GM12878 (cell line): ENCODE measurements at regions not wholly inside any gene's neighbourhood (a gene's known extent, or its start where the extent isn't known, plus 50 kb on each side); places are given as distances from the start of the nearest gene placed in this dataset.
A peak's percentile ranks its signal among the peaks of the same experiment; 100 is the strongest.

Experiments
- ATF7 ChIP-seq: fragments of 450-650 bp; IDR thresholded peaks from 2 replicates; pipeline ENCODE4 v1.6.1; 2016; ENCODE audit warnings: low read depth, mild to moderate bottlenecking
- BCL3 ChIP-seq: IDR thresholded peaks from 2 replicates; pipeline ENCODE4 v1.6.1; 2011; ENCODE audit warnings: borderline replicate concordance, low read depth, mild to moderate bottlenecking, moderate library complexity, low read length; ENCODE audit not compliant: insufficient read depth, poor library complexity, severe bottlenecking
- CBX5 ChIP-seq: sonication (generic); IDR thresholded peaks from 2 replicates; pipeline ENCODE4 v1.6.1; 2016; ENCODE audit warnings: low read depth, moderate library complexity, mild to moderate bottlenecking, inconsistent platforms
- CREB1 ChIP-seq: IDR thresholded peaks from 2 replicates; pipeline ENCODE4 v1.6.1; 2012; ENCODE audit warnings: low read depth, mild to moderate bottlenecking, inconsistent platforms
- CREM ChIP-seq: IDR thresholded peaks from 2 replicates; pipeline ENCODE4 v1.6.1; 2014; ENCODE audit warnings: antibody characterized with exemption, low read depth
- ELK1 ChIP-seq: IDR thresholded peaks from 2 replicates; pipeline ENCODE4 v1.6.1; 2012; ENCODE audit warnings: low read depth, low read length, improper control_type of control experiment
- EP300 ChIP-seq, 2 experiments: fragments of 150-350 bp in 1 of 2; IDR thresholded peaks; 2 replicates each; pipeline ENCODE4 v1.6.1; 2011 to 2012; ENCODE audit warnings: low read depth in 2 of 2, low read length in 2 of 2, borderline replicate concordance in 1 of 2, improper control_type of control experiment in 1 of 2, inconsistent platforms in 1 of 2; ENCODE audit not compliant: control insufficient read depth in 1 of 2
- FOXM1 ChIP-seq: IDR thresholded peaks from 2 replicates; pipeline ENCODE4 v1.6.1; 2012; ENCODE audit warnings: low read depth, mild to moderate bottlenecking, inconsistent platforms, low read length, moderate library complexity
- IKZF1 ChIP-seq: fragments of 450-650 bp; conservative IDR thresholded peaks from 2 replicates; pipeline ENCODE4 v1.6.1; 2017; ENCODE audit warnings: antibody characterized with exemption, mild to moderate bottlenecking
- IKZF2 ChIP-seq, 2 experiments: fragments of 450-650 bp; IDR thresholded peaks; 2 replicates each; pipeline ENCODE4 v1.6.1; 2017; ENCODE audit warnings: mild to moderate bottlenecking in 2 of 2, moderate library complexity in 2 of 2
- IRF5 ChIP-seq: fragments of 450-650 bp; IDR thresholded peaks from 2 replicates; pipeline ENCODE4 v1.6.1; 2017; ENCODE audit warnings: borderline replicate concordance
- MEF2A ChIP-seq: IDR thresholded peaks from 2 replicates; pipeline ENCODE4 v1.6.1; 2011; ENCODE audit warnings: low read depth, mild to moderate bottlenecking, low read length, moderate library complexity; ENCODE audit not compliant: insufficient read depth
- MEF2B ChIP-seq: fragments of 450-650 bp; IDR thresholded peaks from 2 replicates; pipeline ENCODE4 v1.6.1; 2018; ENCODE audit warnings: mild to moderate bottlenecking, moderate library complexity; ENCODE audit not compliant: partially characterized antibody, poor library complexity, severe bottlenecking
- MTA2 ChIP-seq: fragments of 450-650 bp; IDR thresholded peaks from 2 replicates; pipeline ENCODE4 v1.6.1; 2016; ENCODE audit warnings: low read depth, mild to moderate bottlenecking, moderate library complexity
- PAX5 ChIP-seq: IDR thresholded peaks from 2 replicates; pipeline ENCODE4 v1.6.1; 2011; ENCODE audit warnings: low read depth, low read length, borderline replicate concordance
- RELB ChIP-seq: fragments of 450-650 bp; IDR thresholded peaks from 2 replicates; pipeline ENCODE4 v1.6.1; 2017; ENCODE audit warnings: low read depth, mild to moderate bottlenecking, moderate library complexity
- SMAD1 ChIP-seq: fragments of 450-650 bp; IDR thresholded peaks from 2 replicates; pipeline ENCODE4 v1.6.1; 2018; ENCODE audit warnings: mild to moderate bottlenecking, low read depth; ENCODE audit not compliant: partially characterized antibody
- SPI1 ChIP-seq: IDR thresholded peaks from 2 replicates; pipeline ENCODE4 v1.6.1; 2011; ENCODE audit warnings: low read depth, mild to moderate bottlenecking, low read length, moderate library complexity, borderline replicate concordance; ENCODE audit not compliant: insufficient read depth
- TBL1XR1 ChIP-seq: IDR thresholded peaks from 2 replicates; pipeline ENCODE4 v1.6.1; 2012; ENCODE audit warnings: low read depth, low read length, improper control_type of control experiment
- TCF7 ChIP-seq: IDR thresholded peaks from 2 replicates; pipeline ENCODE4 v1.6.1; 2014; ENCODE audit warnings: antibody characterized with exemption, borderline replicate concordance
- ZNF592 ChIP-seq: fragments of 450-650 bp; IDR thresholded peaks from 2 replicates; pipeline ENCODE4 v1.6.1; 2017; ENCODE audit warnings: mild to moderate bottlenecking, moderate library complexity

- TF ChIP-seq BCL3 (peak; percentile 57), EP300 (IDR thresholded peaks at IDR 0.05; ENCODE audit: borderline replicate concordance in 1 of 2, control insufficient read depth in 1 of 2, low read depth in 2 of 2, low read length in 2 of 2) (no peak), MEF2A (peak; percentile 96), MEF2B (peak; percentile 77), CREB1 (peak; percentile 46; the same call in 1 of the 2 replicates), PAX5 (no peak), ELK1 (no peak), IRF5 (no peak), FOXM1 (peak; percentile 80), SMAD1 (no peak), TBL1XR1 (no peak; the same call in 1 of the 2 replicates), ATF7 (peak; percentile 47; the same call in 1 of the 2 replicates), CBX5 (peak; percentile 79; the same call in 1 of the 2 replicates), ZNF592 (no peak), TCF7 (peak; percentile 25; the same call in 1 of the 2 replicates), SPI1 (no peak), IKZF2 (IDR thresholded peaks at IDR 0.05) (peak; percentile 54 to 67), CREM (peak; percentile 77), IKZF1 (no peak), MTA2 (peak; percentile 39; the same call in 1 of the 2 replicates), RELB (no peak; the same call in 1 of the 2 replicates)
These were observed 252.9 kb upstream of the KLF3 start (continued) for GRCh38 chr4:38411092-38411491.
